Activated CD8-positive, alpha-beta memory T cell treated with anti-CD3 and anti-CD28 coated beads, Interleukin-2, amount 10 ng/mL, durations not matched to agents 7 days and 5 days (primary cell): ENCODE measurements at regions not wholly inside any gene's neighbourhood (a gene's known extent, or its start where the extent isn't known, plus 50 kb on each side); places are given as distances from the start of the nearest gene placed in this dataset.

Experiments used
- ATAC-seq: fragments of 150-1000 bp; cut with Tn5 transposase; one replicate; pipeline ENCODE4 v1.10.0; 2021; ENCODE audit warnings: moderate library complexity
- CTCF ChIA-PET: fragments of 350-600 bp; sonication (Branson Sonifier 250); formaldehyde crosslinking; loops from one replicate; lab custom pipeline; 2021; ENCODE audit warnings: antibody characterized with exemption; lab: Charles Lee
- DNase-seq: peaks from one replicate; pipeline ENCODE4 v3.0.0-alpha.2; 2020
- H3K27ac Mint-ChIP-seq: one replicate; pipeline ENCODE4 v1.8.0; 2021; ENCODE audit warnings: mild to moderate bottlenecking, mixed read lengths
- H3K27me3 Mint-ChIP-seq: one replicate; pipeline ENCODE4 v1.8.0; 2021; ENCODE audit warnings: mixed read lengths
- H3K36me3 Mint-ChIP-seq: one replicate; pipeline ENCODE4 v1.8.0; 2021; ENCODE audit warnings: mild to moderate bottlenecking, mixed read lengths
- H3K4me1 Mint-ChIP-seq: one replicate; pipeline ENCODE4 v1.8.0; 2021; ENCODE audit warnings: mixed read lengths
- H3K4me3 Mint-ChIP-seq: one replicate; pipeline ENCODE4 v1.8.0; 2021; ENCODE audit warnings: mild to moderate bottlenecking, moderate library complexity, mixed read lengths
- H3K9me3 Mint-ChIP-seq: one replicate; pipeline ENCODE4 v1.8.0; 2022; ENCODE audit warnings: low read depth, mixed read lengths

DNA sequence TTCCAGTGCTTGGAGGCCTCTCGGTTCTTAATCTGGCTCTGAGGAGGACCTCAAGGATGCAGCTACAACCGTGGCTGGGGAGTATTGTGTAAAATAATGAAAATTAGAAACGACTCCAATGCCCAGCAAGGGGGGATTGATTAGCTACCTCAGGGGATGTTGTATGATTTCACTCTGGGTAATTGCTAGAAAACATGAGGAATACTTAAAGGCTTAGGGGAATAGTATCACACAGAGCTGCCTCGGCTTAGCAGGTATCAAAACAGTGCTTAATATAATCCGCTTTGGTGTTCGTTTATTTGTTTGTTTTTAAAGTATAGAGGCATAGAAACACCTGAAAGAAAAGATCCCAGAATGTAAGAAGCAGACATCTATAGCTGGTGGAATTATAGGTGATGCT, 102.5 kb downstream of the INHBB start:
- CTCF ChIA-PET = no interaction called here

DNA sequence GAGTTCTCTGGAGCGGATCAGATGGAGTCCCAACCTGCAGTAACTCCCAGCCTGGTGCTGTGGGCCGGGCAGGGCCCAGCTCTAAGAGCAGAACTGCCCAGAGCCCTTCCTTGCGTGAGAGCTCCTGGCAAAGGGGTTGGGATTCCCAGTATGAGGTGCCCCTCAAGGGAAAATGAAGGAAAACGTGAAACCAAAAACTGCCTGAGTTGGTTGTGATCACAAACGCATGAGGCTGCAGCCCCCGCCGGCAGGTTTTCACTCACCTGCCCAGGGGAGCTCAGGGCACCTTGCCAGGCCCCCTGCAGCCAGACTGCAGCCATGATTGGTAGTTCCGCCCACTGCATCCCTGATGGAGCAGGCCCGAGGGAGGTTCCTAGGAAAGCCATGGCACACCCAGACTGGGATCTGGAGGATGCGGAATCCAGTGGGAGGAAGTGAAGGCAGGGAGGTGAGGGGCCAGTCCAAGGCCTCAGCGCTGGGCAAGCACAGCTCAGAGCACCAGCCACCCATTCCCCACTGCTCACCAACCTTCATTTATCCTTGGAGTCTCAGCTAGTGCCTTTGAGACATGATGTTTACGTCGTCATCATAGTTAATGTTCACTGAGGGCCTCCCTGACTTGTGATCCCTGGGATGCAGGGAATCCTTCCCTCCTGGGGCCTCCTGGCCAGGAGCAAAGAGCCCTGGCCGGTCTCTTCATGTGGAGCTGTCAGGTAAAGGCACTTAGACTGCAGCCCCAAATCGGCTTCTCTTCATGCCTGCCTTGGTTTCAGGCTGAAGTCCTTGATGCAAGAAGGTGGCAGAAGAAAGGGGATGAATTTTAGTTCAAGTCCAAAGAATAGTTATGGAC, 103.2 kb downstream of the INHBB start:
- DNase-seq (no peak), ATAC-seq (no peak)
- H3K27me3 Mint-ChIP-seq = peaks cover 11% of the 10 kb centered on the region
- no peaks in the 10 kb centered on the region for H3K9me3 Mint-ChIP-seq
- CTCF ChIA-PET = no interaction called here
- no peaks in the 10 kb centered on the region for H3K4me1 Mint-ChIP-seq
- H3K27ac Mint-ChIP-seq = no peak overlapping the region
- no peaks in the 10 kb centered on the region for H3K36me3 Mint-ChIP-seq
- no peak overlapping the region for H3K4me3 Mint-ChIP-seq

More for the DNA sequence above, 102.5 kb downstream of the INHBB start:
- peaks cover 15% of the 10 kb centered on the region for H3K27me3 Mint-ChIP-seq
- H3K4me1 Mint-ChIP-seq = no peaks in the 10 kb centered on the region
- no peaks in the 10 kb centered on the region for H3K36me3 Mint-ChIP-seq
- no peak overlapping the region for H3K27ac Mint-ChIP-seq
- ATAC-seq (no peak), DNase-seq (no peak)
- no peaks in the 10 kb centered on the region for H3K9me3 Mint-ChIP-seq
- H3K4me3 Mint-ChIP-seq = no peak overlapping the region

- Mint-ChIP-seq H3K4me3 (no peak overlapping the region), H3K27me3 (peaks cover 10% of the 10 kb centered on the region), H3K9me3 (no peaks in the 10 kb centered on the region), H3K36me3 (no peaks in the 10 kb centered on the region), H3K4me1 (no peaks in the 10 kb centered on the region), H3K27ac (no peak overlapping the region)
- ATAC-seq = no peak
- no peak for DNase-seq
- CTCF ChIA-PET = no interaction called here
These were observed 104.4 kb downstream of the INHBB start for GRCh38 chr2:120450196-120450820.

GRCh38 chr2:120451334-120451733, 105.4 kb downstream of the INHBB start:
- Mint-ChIP-seq H3K36me3 (no peaks in the 10 kb centered on the region), H3K4me1 (no peaks in the 10 kb centered on the region), H3K4me3 (no peak overlapping the region), H3K27ac (no peak overlapping the region), H3K9me3 (no peaks in the 10 kb centered on the region), H3K27me3 (peaks cover 10% of the 10 kb centered on the region)
- CTCF ChIA-PET = no interaction called here
- DNase-seq = no peak
- ATAC-seq = no peak

DNA sequence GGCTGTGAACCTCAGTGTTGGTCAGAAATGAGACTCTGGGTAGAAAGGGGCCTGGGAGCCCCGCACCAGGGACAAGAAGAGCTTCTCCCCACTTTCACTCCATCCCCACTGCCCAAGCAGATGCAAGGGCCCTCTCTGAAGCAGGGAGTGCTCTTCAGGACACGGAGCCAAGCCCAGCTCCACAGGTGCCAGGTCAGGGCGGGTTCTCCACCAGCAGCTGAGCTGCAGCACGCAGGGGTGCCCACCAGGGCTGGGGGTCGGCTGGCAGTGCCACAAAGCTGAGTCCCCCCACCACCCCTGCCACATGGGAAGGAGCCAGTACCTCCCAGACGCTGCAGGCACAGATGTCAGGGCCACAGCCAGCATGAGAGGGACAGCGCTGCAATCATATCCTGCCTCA, 106.2 kb downstream of the INHBB start:
- H3K27ac Mint-ChIP-seq = no peak overlapping the region
- peaks cover 15% of the 10 kb centered on the region for H3K27me3 Mint-ChIP-seq
- peaks cover 2% of the 10 kb centered on the region for H3K9me3 Mint-ChIP-seq
- CTCF ChIA-PET = no interaction called here
- H3K4me1 Mint-ChIP-seq = no peaks in the 10 kb centered on the region
- no peak for ATAC-seq
- no peaks in the 10 kb centered on the region for H3K36me3 Mint-ChIP-seq
- H3K4me3 Mint-ChIP-seq = no peak overlapping the region
- no peak for DNase-seq

DNA sequence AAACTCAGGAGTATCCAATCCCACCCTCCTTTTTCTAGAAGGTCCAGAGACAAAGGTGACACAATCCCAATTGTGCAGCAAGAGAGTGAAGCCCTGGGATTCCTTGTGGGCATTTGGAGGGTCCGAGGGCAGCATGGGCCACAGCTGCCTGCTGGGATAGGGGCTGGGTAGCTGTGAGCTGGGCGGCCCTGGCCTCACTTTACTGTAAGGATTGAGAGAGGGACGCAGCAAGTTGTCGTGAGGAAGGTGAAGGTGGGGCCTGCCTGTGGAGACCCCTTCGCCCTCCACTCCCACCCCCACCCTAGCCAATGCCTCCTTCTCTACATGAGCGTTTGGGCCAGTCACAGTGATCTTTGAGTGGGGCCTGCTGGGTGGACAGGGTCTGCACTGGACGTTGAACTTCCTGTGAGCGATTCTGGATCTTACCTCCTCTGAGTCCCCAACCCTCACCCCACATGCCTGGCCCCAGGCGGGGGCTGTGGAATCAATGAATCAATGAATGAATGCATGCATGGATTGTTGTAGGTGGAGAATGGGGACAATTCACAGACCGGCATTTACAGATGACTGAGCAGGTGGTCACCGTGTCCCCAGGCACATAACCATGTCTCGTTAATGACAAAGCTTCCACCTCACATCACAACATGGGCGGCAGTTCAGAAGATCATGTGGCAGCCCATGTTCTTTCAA, 107.2 kb downstream of the INHBB start:
- H3K4me3 Mint-ChIP-seq = no peak overlapping the region
- H3K4me1 Mint-ChIP-seq = no peaks in the 10 kb centered on the region
- ATAC-seq = no peak
- no peaks in the 10 kb centered on the region for H3K36me3 Mint-ChIP-seq
- DNase-seq = no peak
- peaks cover 2% of the 10 kb centered on the region for H3K9me3 Mint-ChIP-seq
- no peak overlapping the region for H3K27ac Mint-ChIP-seq
- CTCF ChIA-PET = no interaction called here
- peaks cover 15% of the 10 kb centered on the region for H3K27me3 Mint-ChIP-seq

- no peak for ATAC-seq
- no peak for DNase-seq
- no peaks in the 10 kb centered on the region for H3K36me3 Mint-ChIP-seq
- no peak overlapping the region for H3K4me3 Mint-ChIP-seq
- no peak overlapping the region for H3K27ac Mint-ChIP-seq
- H3K27me3 Mint-ChIP-seq = peaks cover 15% of the 10 kb centered on the region
- H3K9me3 Mint-ChIP-seq = peaks cover 2% of the 10 kb centered on the region
- CTCF ChIA-PET = no interaction called here
- H3K4me1 Mint-ChIP-seq = no peaks in the 10 kb centered on the region
These were observed 107.7 kb downstream of the INHBB start for GRCh38 chr2:120453635-120453998.

DNA sequence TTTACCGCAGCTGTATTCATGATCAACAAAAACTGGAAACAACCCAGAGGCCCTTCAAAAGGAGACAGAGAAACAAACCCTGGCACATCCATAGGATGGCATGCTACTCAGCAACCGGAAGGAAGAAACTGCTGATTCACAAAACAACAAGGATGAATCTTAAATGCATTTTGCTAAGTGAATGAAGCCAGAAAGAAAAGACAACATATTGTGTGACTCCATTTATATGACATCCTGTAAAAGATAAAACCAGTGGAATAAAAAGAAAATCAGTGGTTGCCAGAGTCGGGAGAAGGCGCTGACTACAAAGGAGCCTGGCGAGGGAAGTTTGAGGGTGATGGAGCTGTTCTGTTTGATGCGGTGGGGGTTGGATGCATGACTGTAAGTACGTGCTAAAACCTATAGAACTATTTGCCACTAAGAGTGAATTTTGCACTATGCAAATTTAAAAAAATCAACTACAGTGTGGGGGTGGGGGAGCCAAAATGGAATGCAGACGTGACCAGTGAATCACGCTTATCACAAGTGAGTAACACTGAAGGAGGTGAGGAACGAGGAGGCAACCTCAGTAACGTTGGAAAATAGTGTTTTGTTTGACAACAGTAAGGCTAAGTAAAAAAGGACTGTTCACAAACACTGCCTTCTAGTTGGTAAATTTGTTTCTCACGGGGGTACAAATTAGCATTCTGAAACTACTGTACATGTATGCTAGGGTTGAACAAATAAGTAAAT, 108.9 kb downstream of the INHBB start:
- peaks cover 15% of the 10 kb centered on the region for H3K27me3 Mint-ChIP-seq
- CTCF ChIA-PET = no interaction called here
- H3K4me1 Mint-ChIP-seq = no peaks in the 10 kb centered on the region
- H3K4me3 Mint-ChIP-seq = no peak overlapping the region
- ATAC-seq = no peak
- H3K9me3 Mint-ChIP-seq = peaks cover 2% of the 10 kb centered on the region
- no peak for DNase-seq
- no peaks in the 10 kb centered on the region for H3K36me3 Mint-ChIP-seq
- H3K27ac Mint-ChIP-seq = no peak overlapping the region

DNA sequence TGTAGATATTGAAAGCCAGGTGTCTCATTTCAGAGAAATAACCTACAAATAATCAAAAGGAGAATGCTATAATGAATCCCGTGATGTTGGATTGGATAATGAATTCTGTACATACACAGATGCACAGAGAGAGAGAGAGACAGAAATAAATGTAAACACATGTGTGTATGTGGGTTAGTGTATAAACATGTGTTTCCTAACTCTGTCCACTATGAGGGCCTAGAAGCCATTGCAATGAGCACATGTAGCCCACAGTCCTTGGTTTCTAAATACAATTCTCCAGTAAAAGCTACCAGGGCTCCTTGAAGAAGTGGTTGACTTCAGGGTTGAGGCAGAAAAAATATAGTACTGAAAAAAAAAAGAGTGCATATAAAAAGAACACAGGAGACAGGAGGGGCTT, 109.5 kb downstream of the INHBB start:
- CTCF ChIA-PET = no interaction called here
- ATAC-seq (no peak), DNase-seq (no peak)
- Mint-ChIP-seq H3K4me1 (no peaks in the 10 kb centered on the region), H3K27me3 (peaks cover 15% of the 10 kb centered on the region), H3K4me3 (no peak overlapping the region), H3K9me3 (peaks cover 2% of the 10 kb centered on the region), H3K27ac (no peak overlapping the region), H3K36me3 (no peaks in the 10 kb centered on the region)

- Mint-ChIP-seq H3K4me3 (no peak overlapping the region), H3K36me3 (no peaks in the 10 kb centered on the region), H3K27me3 (peaks cover 15% of the 10 kb centered on the region), H3K4me1 (no peaks in the 10 kb centered on the region), H3K9me3 (peaks cover 2% of the 10 kb centered on the region), H3K27ac (no peak overlapping the region)
- ATAC-seq = no peak
- DNase-seq = no peak
- CTCF ChIA-PET = no interaction called here
These were observed 110.9 kb downstream of the INHBB start for GRCh38 chr2:120456867-120457266.

GRCh38 chr2:120460511-120460910, 114.6 kb downstream of the INHBB start:
- H3K27ac Mint-ChIP-seq = no peak overlapping the region
- no peaks in the 10 kb centered on the region for H3K36me3 Mint-ChIP-seq
- no peak for DNase-seq
- ATAC-seq = no peak
- H3K4me3 Mint-ChIP-seq = no peak overlapping the region
- CTCF ChIA-PET = no interaction called here
- peaks cover 2% of the 10 kb centered on the region for H3K9me3 Mint-ChIP-seq
- peaks cover 5% of the 10 kb centered on the region for H3K27me3 Mint-ChIP-seq
- H3K4me1 Mint-ChIP-seq = no peaks in the 10 kb centered on the region

GRCh38 chr2:120461092-120461491, 115.2 kb downstream of the INHBB start:
- H3K4me1 Mint-ChIP-seq = no peaks in the 10 kb centered on the region
- H3K4me3 Mint-ChIP-seq = no peak overlapping the region
- DNase-seq (no peak), ATAC-seq (no peak)
- peaks cover 2% of the 10 kb centered on the region for H3K9me3 Mint-ChIP-seq
- CTCF ChIA-PET = no interaction called here
- peaks cover 5% of the 10 kb centered on the region for H3K27me3 Mint-ChIP-seq
- no peak overlapping the region for H3K27ac Mint-ChIP-seq
- H3K36me3 Mint-ChIP-seq = no peaks in the 10 kb centered on the region
